GM10266 (cell line): ENCODE measurements at regions not wholly inside any gene's neighbourhood (a gene's known extent, or its start where the extent isn't known, plus 50 kb on each side); places are given as distances from the start of the nearest gene placed in this dataset.

Experiments
- DNase-seq: peaks from one replicate; pipeline ENCODE4 v3.0.0; 2012; ENCODE audit errors: extremely low spot score
- CTCF ChIP-seq: IDR thresholded peaks from 2 replicates; pipeline ENCODE4 v1.5.1; 2012; ENCODE audit warnings: mild to moderate bottlenecking, low read depth; ENCODE audit not compliant: control insufficient read depth, insufficient read depth; ENCODE audit errors: missing control alignments

DNA sequence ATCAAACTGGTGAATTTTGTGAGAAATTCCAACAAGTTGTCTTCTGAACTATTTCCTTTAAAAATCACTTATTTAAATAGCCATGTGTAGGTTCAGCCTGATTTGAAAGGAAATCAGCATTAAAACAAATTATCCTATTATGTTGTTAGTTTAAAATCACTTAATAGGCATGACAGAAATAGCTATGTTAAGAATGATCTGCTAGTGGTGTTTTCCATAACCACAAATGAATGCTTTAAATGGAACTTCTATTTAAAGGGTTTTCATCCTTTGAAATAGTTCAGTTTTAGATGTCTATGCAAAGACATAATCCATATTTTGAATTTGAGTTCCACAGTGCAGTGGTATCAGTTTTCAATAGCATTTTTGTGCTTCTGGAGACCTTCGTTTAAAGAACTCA is 120.1 kb downstream of the PLEKHG1 start:
- no peak for TF ChIP-seq CTCF
- no peak for DNase-seq

GRCh38 chr6:150720774-150721233 is 121.1 kb downstream of the PLEKHG1 start:
- TF ChIP-seq CTCF, result no peak
- peak; percentile 76 for DNase-seq

- TF ChIP-seq CTCF, result no peak
- no peak for DNase-seq
Measured at GRCh38 chr6:150721418-150722266, 122.0 kb downstream of the PLEKHG1 start.

DNA sequence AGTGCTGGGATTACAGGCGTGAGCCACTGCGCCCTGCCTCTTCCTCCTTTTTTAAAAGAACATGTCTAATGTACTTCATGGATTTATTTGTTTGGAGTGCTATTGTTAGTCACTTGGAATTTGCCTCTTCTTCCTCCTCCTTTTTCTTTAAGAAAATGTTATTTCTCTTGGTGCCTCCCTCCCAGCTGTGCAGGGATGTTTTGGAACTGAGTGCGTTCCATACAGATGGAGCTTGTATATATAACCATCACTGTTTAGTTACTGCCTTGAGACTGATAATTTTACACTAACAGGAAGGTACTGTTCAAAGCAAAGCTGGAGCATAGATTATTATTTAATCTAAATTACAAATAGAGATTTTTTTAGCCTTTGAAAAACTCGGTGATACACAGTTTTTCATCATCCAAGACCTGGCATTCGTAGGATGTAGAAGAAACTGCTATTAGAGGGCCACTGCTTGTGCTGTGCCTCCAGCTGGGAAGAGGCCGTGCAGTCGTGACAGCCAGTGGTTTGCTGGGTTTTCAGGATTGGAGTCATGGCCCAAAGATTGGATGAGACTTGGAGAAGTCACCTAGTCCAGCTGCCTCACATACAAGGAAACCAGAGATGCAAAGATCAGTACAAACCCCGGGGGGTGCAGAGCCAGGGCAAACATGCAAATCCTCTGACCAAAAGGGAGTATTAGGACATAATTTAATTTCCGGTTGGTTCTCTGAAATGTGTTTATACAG is 123.1 kb downstream of the PLEKHG1 start:
- DNase-seq, result no peak
- no peak for TF ChIP-seq CTCF

GRCh38 chr6:150723345-150723658 is 123.6 kb downstream of the PLEKHG1 start:
- TF ChIP-seq CTCF, result no peak
- no peak for DNase-seq

DNA sequence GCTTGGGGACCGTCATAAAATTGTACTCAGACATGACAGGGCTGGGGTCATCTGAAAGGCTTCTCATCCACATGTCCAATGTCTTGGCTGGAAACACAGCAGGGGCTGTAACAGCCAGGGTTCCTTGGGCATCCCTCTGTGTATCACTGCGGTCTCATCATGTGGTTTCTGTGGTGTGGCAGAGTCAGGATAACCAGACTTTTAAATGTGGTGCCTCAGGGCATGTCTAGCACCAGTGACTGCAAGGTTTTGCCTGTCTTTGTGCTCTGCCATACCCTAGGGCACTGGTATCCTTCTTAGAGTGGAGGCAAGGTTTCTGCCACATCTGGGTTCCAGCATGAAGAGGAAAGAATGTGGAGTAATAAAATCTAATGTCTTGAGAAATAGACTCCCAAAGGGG is 124.2 kb downstream of the PLEKHG1 start:
- DNase-seq, result no peak
- no peak for TF ChIP-seq CTCF

DNA sequence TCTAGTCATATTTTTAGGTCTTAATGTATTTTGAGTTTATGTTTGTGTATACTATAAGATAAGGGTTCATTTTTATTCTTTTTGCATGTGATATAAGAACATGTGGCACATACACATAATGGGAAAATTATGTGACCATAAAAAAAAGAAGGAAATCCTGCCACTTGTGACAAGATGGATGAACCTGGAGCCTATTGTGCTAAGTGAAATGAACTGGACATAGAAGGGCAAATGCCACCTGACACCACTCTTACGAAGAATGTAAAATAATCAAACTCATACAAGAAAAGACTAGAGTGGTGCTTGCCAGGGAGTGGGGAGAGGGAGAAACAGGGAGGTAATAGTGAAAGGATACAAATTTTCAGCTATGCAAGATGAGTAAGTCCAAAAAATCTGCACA is 126.1 kb downstream of the PLEKHG1 start:
- TF ChIP-seq CTCF, result no peak
- no peak for DNase-seq
